Heart left ventricle (tissue), 13 donors: ENCODE measurements at regions not wholly inside any gene's neighbourhood (a gene's known extent, or its start where the extent isn't known, plus 50 kb on each side); places are given as distances from the start of the nearest gene placed in this dataset.

Experiments used
- POLR2A ChIP-seq, 2 donors: fragments of 450-650 bp; IDR thresholded peaks; one replicate each; pipeline ENCODE4 v1.6.1; 2017; ENCODE audit warnings: antibody characterized with exemption in 2 of 2, mild to moderate bottlenecking in 2 of 2, moderate library complexity in 2 of 2
- TF ChIP-seq, protein P1 (sequence below), 12 donors: fragments of 200-600 bp; sonication (generic) in 4 of 12; IDR thresholded peaks; one replicate each; pipeline versions ENCODE4 v1.5.0 to v1.8.0; 2018 to 2022; ENCODE audit warnings: antibody characterized with exemption in 12 of 12, mild to moderate bottlenecking in 5 of 12
- donor health status: ischemic (EF 13 %, LVEDD 7.1; RV severe dilation, severe dysfunction).
- donor health status: DM: no; HTN: yes; CAD: no.
- donor health status: DM: no; HTN: no; CAD: no.
- donor health status: ischemic (EF 25% LVEDD 6.9; RV normal size, moderate dysfunction).
- donor health status: ischemic (EF 25% LVEDD 5.7; RV mildly dilated, moderate dysfunction).
- donor health status: ischemic (EF 35%, LVEDD 5.7; RV mildly dilated, moderate dysfunction).
- donor health status: nonischemic (EF 11% LVEDD 7.7; RV severe dilation, severe dysfunction).
- donor health status: DM: yes; HTN: yes; CAD: no.
- donor health status: PGD.
- donor health status: ischemic (EF 29% LVEDD 5.4; RV normal size, mild dysfunction).
- donor health status: nonischemic (EF 23%, LVEDD 6.1; RV moderate dilation, normal function).

DNA sequence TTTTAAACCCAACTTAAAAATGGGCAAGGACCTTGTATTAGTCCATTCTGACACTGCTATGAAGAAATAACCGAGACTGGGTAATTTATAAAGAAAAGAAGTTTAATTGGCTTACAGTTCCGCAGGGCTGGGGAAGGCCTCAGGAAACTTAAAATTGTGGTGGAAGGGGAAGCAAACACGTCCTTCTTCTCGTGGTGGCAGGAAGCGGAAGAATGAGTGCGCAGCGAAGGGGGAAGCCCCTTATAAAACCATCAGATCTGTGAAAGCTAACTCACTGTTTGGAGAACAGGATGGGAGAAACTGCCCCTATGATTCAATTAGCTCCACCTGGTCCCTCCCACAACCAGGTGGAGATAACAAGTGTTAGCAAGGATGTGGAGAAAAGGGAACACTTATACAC lies 237.7 kb downstream of the SEC16B start:
- TF ChIP-seq, protein P1, sequence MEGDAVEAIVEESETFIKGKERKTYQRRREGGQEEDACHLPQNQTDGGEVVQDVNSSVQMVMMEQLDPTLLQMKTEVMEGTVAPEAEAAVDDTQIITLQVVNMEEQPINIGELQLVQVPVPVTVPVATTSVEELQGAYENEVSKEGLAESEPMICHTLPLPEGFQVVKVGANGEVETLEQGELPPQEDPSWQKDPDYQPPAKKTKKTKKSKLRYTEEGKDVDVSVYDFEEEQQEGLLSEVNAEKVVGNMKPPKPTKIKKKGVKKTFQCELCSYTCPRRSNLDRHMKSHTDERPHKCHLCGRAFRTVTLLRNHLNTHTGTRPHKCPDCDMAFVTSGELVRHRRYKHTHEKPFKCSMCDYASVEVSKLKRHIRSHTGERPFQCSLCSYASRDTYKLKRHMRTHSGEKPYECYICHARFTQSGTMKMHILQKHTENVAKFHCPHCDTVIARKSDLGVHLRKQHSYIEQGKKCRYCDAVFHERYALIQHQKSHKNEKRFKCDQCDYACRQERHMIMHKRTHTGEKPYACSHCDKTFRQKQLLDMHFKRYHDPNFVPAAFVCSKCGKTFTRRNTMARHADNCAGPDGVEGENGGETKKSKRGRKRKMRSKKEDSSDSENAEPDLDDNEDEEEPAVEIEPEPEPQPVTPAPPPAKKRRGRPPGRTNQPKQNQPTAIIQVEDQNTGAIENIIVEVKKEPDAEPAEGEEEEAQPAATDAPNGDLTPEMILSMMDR (IDR thresholded peaks at IDR 0.05): no peak
- no peak for TF ChIP-seq POLR2A (IDR thresholded peaks at IDR 0.05)
